ENCODE measurements at regions not wholly inside any gene's neighbourhood (a gene's known extent, or its start where the extent isn't known, plus 50 kb on each side); places are given as distances from the start of the nearest gene placed in this dataset.

DNA sequence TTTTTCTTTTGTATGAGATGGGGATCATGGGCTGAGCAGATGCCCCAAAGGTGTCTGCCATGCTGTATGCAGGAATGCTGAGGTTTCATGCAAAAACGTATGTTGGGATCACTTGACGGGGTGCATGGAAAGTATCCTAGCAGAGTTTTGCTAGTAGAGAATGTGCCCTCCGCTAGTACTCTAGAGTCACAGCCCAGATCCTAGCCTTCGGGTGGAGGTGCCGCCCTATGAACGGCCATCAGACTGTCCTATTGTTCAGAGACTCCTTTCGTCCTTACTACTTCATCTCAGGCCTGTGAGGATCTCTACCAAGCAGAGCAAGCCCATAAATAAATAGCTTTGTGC, 69.6 kb upstream of the SPATA31E1 start:
- no peak for DNase-seq (ENCODE audit: low read depth)
- H3K4me3 ChIP-seq (ENCODE audit: low read depth, low read length), result no peak overlapping the region
- TF ChIP-seq CTCF (IDR thresholded peaks at IDR 0.05; ENCODE audit: low read depth, low read length, missing control alignments), result no peak

- no peak overlapping the region for H3K4me3 ChIP-seq (ENCODE audit: low read depth, low read length)
- DNase-seq (ENCODE audit: low read depth), result no peak
- TF ChIP-seq CTCF (IDR thresholded peaks at IDR 0.05; ENCODE audit: low read depth, low read length, missing control alignments), result no peak
Observed at GRCh38 chr9:87816036-87816435, 66.6 kb upstream of the SPATA31E1 start.

- H3K4me3 ChIP-seq (ENCODE audit: low read depth, low read length), result no peak overlapping the region
- no peak for DNase-seq (ENCODE audit: low read depth)
- no peak for TF ChIP-seq CTCF (IDR thresholded peaks at IDR 0.05; ENCODE audit: low read depth, low read length, missing control alignments)
Observed at GRCh38 chr9:87818308-87818707, 64.4 kb upstream of the SPATA31E1 start.

- no peak overlapping the region for H3K4me3 ChIP-seq (ENCODE audit: low read depth, low read length)
- TF ChIP-seq CTCF (IDR thresholded peaks at IDR 0.05; ENCODE audit: low read depth, low read length, missing control alignments), result no peak
- DNase-seq (ENCODE audit: low read depth), result no peak
Observed at GRCh38 chr9:87824216-87824875, 58.3 kb upstream of the SPATA31E1 start.

GRCh38 chr9:87824886-87825285, 57.8 kb upstream of the SPATA31E1 start:
- H3K4me3 ChIP-seq (ENCODE audit: low read depth, low read length), result no peak overlapping the region
- TF ChIP-seq CTCF (IDR thresholded peaks at IDR 0.05; ENCODE audit: low read depth, low read length, missing control alignments), result no peak
- DNase-seq (ENCODE audit: low read depth), result no peak

GRCh38 chr9:87826331-87826730, 56.3 kb upstream of the SPATA31E1 start:
- no peak for DNase-seq (ENCODE audit: low read depth)
- TF ChIP-seq CTCF (IDR thresholded peaks at IDR 0.05; ENCODE audit: low read depth, low read length, missing control alignments), result no peak
- no peak overlapping the region for H3K4me3 ChIP-seq (ENCODE audit: low read depth, low read length)

DNA sequence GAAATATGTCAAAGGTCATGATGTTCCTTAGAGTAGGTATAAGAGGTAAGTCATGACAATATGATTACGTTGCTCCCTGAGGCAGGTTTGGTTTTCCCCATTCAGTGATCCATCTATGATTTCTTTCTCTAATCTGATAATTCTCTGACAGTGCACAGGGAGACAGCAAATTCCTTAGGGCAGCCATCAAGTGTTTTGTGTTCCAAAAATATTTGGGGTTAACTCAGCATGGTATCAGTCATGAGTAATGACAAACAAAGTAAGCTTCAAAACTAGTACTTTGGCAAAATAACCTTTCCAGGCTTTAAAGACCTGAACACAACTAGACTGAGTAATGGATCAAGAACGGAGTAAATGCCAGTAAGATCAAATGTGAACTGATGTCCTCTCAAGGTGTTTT, 55.3 kb upstream of the SPATA31E1 start:
- no peak overlapping the region for H3K4me3 ChIP-seq (ENCODE audit: low read depth, low read length)
- no peak for TF ChIP-seq CTCF (IDR thresholded peaks at IDR 0.05; ENCODE audit: low read depth, low read length, missing control alignments)
- DNase-seq (ENCODE audit: low read depth), result no peak

All from GM12864 (cell line).